HepG2 (cell line): ENCODE measurements at regions not wholly inside any gene's neighbourhood (a gene's known extent, or its start where the extent isn't known, plus 50 kb on each side); places are given as distances from the start of the nearest gene placed in this dataset.

Experiments
- CHD4 ChIP-seq: fragments of 200-600 bp; sonication (generic); IDR thresholded peaks from 2 replicates; pipeline ENCODE4 v1.7.0; 2017; ENCODE audit warnings: mild to moderate bottlenecking, low read length, borderline replicate concordance
- MXI1 ChIP-seq: IDR thresholded peaks from 3 replicates; pipeline ENCODE4 v1.6.1; 2012; ENCODE audit warnings: low read depth, low read length, inconsistent platforms, borderline replicate concordance
- PAX8 ChIP-seq: sonication (generic); formaldehyde crosslinking; IDR thresholded peaks from 2 replicates; pipeline ENCODE4 v1.8.0; 2022; ENCODE audit warnings: mild to moderate bottlenecking, missing genetic modification reagents, borderline replicate concordance
- SMC3 ChIP-seq: IDR thresholded peaks from 2 replicates; pipeline ENCODE4 v1.6.1; 2011; ENCODE audit warnings: low read length, improper control_type of control experiment
- ZNF549 ChIP-seq: sonication (generic); formaldehyde crosslinking; IDR thresholded peaks from 2 replicates; pipeline ENCODE4 v1.5.0; 2020; ENCODE audit warnings: missing genetic modification reagents
- ZNF777 ChIP-seq: sonication (generic); formaldehyde crosslinking; IDR thresholded peaks from 2 replicates; pipeline ENCODE4 v1.4.0; 2020; ENCODE audit warnings: missing genetic modification reagents
- TF ChIP-seq, protein P1 (sequence below): sonication (generic); formaldehyde crosslinking; conservative IDR thresholded peaks from 2 replicates; pipeline ENCODE4 v1.4.0; 2020; ENCODE audit warnings: missing genetic modification reagents
- TF ChIP-seq, protein P2 (sequence below): sonication (generic); formaldehyde crosslinking; IDR thresholded peaks from 2 replicates; pipeline ENCODE4 v1.4.0; 2020; ENCODE audit warnings: missing genetic modification reagents

- TF ChIP-seq ZNF549 (CRISPR knock-in tag) (no peak), SMC3 (no peak), MXI1 (no peak), PAX8 (CRISPR knock-in tag) (no peak), CHD4 (no peak), ZNF777 (CRISPR knock-in tag) (no peak)
- TF ChIP-seq, protein P1, sequence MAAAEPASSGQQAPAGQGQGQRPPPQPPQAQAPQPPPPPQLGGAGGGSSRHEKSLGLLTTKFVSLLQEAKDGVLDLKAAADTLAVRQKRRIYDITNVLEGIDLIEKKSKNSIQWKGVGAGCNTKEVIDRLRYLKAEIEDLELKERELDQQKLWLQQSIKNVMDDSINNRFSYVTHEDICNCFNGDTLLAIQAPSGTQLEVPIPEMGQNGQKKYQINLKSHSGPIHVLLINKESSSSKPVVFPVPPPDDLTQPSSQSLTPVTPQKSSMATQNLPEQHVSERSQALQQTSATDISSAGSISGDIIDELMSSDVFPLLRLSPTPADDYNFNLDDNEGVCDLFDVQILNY: no peak
- TF ChIP-seq, protein P2, sequence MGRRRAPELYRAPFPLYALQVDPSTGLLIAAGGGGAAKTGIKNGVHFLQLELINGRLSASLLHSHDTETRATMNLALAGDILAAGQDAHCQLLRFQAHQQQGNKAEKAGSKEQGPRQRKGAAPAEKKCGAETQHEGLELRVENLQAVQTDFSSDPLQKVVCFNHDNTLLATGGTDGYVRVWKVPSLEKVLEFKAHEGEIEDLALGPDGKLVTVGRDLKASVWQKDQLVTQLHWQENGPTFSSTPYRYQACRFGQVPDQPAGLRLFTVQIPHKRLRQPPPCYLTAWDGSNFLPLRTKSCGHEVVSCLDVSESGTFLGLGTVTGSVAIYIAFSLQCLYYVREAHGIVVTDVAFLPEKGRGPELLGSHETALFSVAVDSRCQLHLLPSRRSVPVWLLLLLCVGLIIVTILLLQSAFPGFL (CRISPR knock-in tag): no peak
These were observed 164.7 kb upstream of the IRX4 start for GRCh38 chr5:2047341-2047927.
